HL-60 (cell line): ENCODE measurements at regions not wholly inside any gene's neighbourhood (a gene's known extent, or its start where the extent isn't known, plus 50 kb on each side); places are given as distances from the start of the nearest gene placed in this dataset.

Source experiments
- DNase-seq, 2 experiments: peaks; one replicate each; pipeline ENCODE4 v3.0.0-alpha.2; 2010 to 2020; ENCODE audit warnings: low read depth in 1 of 2, low spot score in 1 of 2
- H3K27ac ChIP-seq: fragments of 250-450 bp; sonication (Bioruptor Pico); replicated peaks from 2 replicates; pipeline ENCODE4 v1.5.1; 2020; ENCODE audit warnings: mild to moderate bottlenecking, moderate library complexity
- H3K27me3 ChIP-seq: fragments of 250-450 bp; sonication (Bioruptor Pico); 2 replicates; pipeline ENCODE4 v1.5.1; 2021; ENCODE audit warnings: mild to moderate bottlenecking, moderate library complexity; ENCODE audit not compliant: insufficient read depth, poor library complexity, severe bottlenecking
- H3K4me3 ChIP-seq: replicated peaks from 2 replicates; pipeline ENCODE4 v1.5.1; 2011; ENCODE audit warnings: mild to moderate bottlenecking, control low read depth, low read length; ENCODE audit not compliant: insufficient read depth
- CTCF ChIP-seq: IDR thresholded peaks from one replicate; pipeline ENCODE4 v1.5.1; 2011; ENCODE audit warnings: low read length, control low read depth, inconsistent platforms; ENCODE audit not compliant: insufficient read depth
- GABPA ChIP-seq: IDR thresholded peaks from 2 replicates; pipeline ENCODE4 v1.6.1; 2012; ENCODE audit warnings: low read depth
- POLR2AphosphoS5 ChIP-seq: IDR thresholded peaks from 2 replicates; pipeline ENCODE4 v1.6.1; 2012; ENCODE audit warnings: low read depth
- REST ChIP-seq: IDR thresholded peaks from 2 replicates; pipeline ENCODE4 v1.6.1; 2012; ENCODE audit warnings: low read depth; ENCODE audit not compliant: insufficient replicate concordance
- SPI1 ChIP-seq: IDR thresholded peaks from 2 replicates; pipeline ENCODE4 v1.6.1; 2012; ENCODE audit warnings: low read depth, mild to moderate bottlenecking, borderline replicate concordance

- no peak overlapping the region for H3K4me3 ChIP-seq
- no peak overlapping the region for H3K27ac ChIP-seq
- TF ChIP-seq CTCF = no peak
- no peak for TF ChIP-seq POLR2AphosphoS5
- TF ChIP-seq SPI1 = no peak
- TF ChIP-seq GABPA = no peak
- no peak for TF ChIP-seq REST
- no peak for DNase-seq
- H3K27me3 ChIP-seq = no peaks in the 10 kb centered on the region
Measured at GRCh38 chr11:70631624-70632047, 233.3 kb downstream of the CTTN start.

GRCh38 chr11:70633610-70634009, 235.3 kb downstream of the CTTN start:
- Histone ChIP-seq H3K27me3 (no peaks in the 10 kb centered on the region), H3K27ac (no peak overlapping the region), H3K4me3 (no peak overlapping the region)
- TF ChIP-seq SPI1 (no peak), GABPA (no peak), REST (no peak), POLR2AphosphoS5 (no peak), CTCF (no peak)
- DNase-seq = no peak

GRCh38 chr11:70636659-70637058, 238.3 kb downstream of the CTTN start:
- Histone ChIP-seq H3K4me3 (no peak overlapping the region), H3K27ac (no peak overlapping the region), H3K27me3 (no peaks in the 10 kb centered on the region)
- no peak for TF ChIP-seq SPI1
- no peak for TF ChIP-seq GABPA
- no peak for TF ChIP-seq REST
- no peak for TF ChIP-seq POLR2AphosphoS5
- no peak for TF ChIP-seq CTCF
- DNase-seq = no peak
